Suppressor macrophage (primary cell): ENCODE measurements at regions not wholly inside any gene's neighbourhood (a gene's known extent, or its start where the extent isn't known, plus 50 kb on each side); places are given as distances from the start of the nearest gene placed in this dataset.
A peak's percentile ranks its signal among the peaks of the same experiment; 100 is the strongest.

Source experiments
- DNase-seq, 4 experiments: peaks; one replicate each; pipeline ENCODE4 v3.0.0-alpha.2; 2020 to 2022

DNA sequence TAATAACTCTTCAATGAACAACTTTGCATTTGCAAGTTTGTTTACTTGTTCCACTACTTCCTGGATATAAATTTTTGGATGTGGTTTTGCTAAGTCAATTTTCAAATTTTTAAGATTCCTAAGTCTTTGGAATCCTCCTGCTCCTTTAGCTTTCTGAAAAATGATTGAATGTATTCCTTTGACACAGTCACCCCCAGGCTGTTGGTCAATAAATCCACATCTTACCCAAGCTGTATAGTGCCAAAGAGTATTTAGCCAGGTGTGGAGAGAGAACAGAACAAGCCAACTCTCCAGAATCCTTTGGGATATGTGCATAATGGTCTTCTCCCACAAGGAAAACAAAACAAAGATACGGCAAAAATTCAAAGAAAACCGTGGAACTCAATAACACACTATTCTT lies 56.9 kb upstream of the INTU start:
- no peak for DNase-seq

GRCh38 chr4:127578491-127578890 lies 54.3 kb upstream of the INTU start:
- no peak for DNase-seq

DNA sequence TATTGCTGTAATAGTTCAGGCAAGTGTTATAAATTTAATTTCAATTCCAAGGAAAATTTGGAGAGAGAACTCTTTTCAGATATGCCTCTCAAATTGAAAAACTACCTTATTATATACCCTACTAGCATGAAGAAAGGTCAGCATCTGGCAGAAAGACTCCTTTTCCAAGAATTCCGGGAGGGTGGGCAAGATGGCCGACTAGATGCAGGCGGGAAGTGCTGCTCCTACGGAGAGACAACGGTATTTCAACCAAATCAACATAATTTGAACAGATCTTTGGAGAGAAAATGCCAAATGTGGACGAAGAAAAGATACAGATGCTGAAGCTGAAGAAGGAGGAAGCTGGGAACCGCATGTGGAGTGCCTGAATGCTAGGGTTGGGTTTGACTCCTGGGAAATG lies 53.8 kb upstream of the INTU start:
- DNase-seq, result no peak

DNA sequence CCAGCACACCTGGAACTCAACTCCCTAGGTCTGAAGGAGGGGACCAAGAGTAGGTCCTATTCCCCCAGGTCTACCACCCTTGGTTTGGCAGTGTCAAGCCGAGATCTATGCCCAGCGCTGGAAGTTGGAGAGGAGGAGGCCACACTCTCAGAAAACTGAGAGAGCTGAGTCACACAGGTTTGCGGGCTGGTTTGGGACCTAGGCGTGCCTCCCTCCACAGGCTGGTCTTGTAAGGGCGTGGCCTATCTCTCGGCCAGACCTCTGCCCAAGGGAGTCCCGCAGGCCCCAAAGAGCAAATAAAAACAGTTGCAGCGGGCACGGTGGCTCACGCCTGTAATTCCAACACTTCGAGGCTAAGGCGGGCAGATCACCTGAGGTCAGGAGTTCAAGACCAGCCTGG lies 52.9 kb upstream of the INTU start:
- DNase-seq, result no peak

DNA sequence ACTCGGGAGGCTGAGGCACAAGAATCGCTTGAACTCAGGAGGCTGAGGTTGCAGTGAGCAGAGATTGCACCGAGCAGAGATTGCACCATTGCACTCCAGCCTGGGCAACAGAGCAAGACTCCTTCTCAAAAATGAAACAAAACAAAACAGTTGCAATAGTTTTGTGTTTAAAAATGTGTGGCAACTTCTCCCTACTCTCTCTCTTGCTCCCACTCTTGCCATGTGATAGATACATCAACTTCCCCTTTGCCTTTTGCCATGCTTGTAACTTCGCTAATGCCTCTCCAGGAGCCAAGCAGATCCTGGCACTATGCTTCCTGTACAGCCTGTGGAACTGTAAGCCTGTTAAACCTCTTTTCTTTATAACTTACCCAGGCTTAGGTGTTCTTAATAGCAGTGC lies 52.5 kb upstream of the INTU start:
- DNase-seq, result peak; percentile 46 to 84 (median 74)

DNA sequence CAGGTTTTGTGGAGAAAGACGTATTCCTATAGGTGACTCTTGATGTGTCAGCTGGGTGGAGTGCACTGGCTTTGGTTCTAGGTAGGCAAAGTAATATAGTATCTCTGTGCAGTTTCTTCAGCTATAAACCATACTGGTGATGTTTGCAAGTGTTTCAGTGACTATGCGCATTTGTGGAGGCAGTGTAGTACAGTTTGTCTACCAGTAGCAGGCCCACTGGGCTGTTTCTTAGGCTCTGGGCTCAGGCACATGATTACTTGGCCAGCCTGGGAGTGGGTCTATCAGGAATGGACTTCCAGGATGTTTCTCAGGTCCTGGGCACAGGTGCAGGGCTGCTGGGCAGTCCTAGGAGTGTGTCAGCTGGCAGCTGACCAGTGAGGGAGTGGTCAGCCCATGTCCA lies 51.9 kb upstream of the INTU start:
- no peak for DNase-seq
